ENCODE measurements at regions not wholly inside any gene's neighbourhood (a gene's known extent, or its start where the extent isn't known, plus 50 kb on each side); places are given as distances from the start of the nearest gene placed in this dataset.

- no peak for DNase-seq
Measured at GRCh38 chr4:61079976-61080375, 120.2 kb upstream of the ADGRL3 start.

DNA sequence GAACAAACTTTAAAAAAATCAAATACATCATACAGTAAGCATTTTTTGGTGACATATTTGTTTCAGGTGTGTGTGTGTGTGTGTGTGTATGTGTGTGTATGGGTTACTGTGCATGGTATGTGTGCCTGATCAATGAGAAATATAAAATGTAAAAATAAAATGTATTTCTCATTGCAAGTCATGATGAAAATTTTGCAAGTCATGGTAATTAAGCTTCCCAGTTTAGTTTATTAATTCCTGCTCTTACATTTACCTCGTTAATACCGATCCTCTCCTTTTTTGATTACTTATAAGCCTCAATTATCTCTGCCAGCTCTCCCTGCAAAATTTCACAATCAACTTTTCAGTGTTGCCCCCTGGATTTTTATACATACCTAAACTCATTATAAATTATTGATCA, 114.6 kb upstream of the ADGRL3 start:
- no peak for DNase-seq

- no peak for DNase-seq
Measured at GRCh38 chr4:61086357-61086756, 113.8 kb upstream of the ADGRL3 start.

DNA sequence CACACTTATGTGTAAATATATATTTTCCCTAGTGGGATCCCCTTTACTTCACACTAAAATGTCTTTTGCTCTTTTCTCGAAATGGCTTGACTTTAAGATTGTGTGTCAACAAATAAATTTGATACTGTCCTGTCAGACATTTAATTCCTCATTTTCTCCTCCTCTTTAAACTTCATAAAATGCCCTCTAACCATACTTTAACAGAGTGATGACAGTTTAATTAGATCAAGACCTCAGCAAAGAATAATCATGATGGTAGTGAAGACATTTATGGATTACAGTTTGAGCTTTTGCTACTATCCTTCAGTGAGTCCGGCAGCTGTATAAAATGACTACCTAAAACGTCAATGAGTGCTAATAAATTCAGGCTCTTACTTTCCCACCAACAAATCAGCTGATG, 113.1 kb upstream of the ADGRL3 start:
- DNase-seq, result no peak

GRCh38 chr4:61094854-61095598, 105.1 kb upstream of the ADGRL3 start:
- DNase-seq, result no peak

DNA sequence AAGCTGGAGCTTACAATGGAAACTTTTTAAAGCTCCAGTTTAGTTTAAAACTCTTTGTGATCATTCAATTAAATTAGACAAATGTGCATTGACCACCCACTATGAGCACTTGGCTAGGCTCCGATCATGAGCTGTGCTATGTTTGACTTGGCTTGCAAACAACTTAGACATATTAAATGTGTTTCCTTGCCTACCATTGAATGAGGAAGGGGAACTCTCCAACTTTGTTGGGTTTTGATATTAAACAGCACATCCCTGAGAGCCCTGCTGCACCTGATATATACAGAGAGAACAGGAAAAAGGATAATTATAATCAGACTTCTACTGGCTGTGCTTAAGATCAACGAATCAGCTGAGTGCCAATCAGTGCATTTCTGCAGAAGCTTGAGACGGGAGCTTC, 71.4 kb upstream of the ADGRL3 start:
- DNase-seq, result no peak

GRCh38 chr4:61129971-61130370, 70.2 kb upstream of the ADGRL3 start:
- DNase-seq, result no peak

GRCh38 chr4:61143461-61143860, 56.7 kb upstream of the ADGRL3 start:
- no peak for DNase-seq

DNA sequence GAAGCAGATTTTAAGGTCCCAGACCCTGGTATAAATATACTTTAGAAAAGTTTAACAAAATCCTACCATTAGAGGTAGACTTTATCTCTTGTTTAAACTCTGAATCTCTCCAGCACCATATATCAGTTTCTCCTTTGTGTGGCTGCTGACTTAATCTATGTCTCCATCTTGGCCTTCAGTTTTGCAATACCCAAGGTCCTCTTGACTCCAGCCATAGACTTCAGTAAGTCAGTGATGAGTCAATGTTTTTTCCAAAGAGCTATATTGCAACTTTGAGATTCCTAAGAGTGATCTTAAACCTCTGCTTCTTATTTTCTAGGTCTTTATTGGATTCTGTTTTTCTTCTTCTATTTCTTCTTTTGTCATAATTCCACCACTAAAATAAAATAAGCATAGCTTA, 50.8 kb upstream of the ADGRL3 start:
- no peak for DNase-seq

Data from T1000 (cell line).